ENCODE measurements at regions not wholly inside any gene's neighbourhood (a gene's known extent, or its start where the extent isn't known, plus 50 kb on each side); places are given as distances from the start of the nearest gene placed in this dataset.

DNA sequence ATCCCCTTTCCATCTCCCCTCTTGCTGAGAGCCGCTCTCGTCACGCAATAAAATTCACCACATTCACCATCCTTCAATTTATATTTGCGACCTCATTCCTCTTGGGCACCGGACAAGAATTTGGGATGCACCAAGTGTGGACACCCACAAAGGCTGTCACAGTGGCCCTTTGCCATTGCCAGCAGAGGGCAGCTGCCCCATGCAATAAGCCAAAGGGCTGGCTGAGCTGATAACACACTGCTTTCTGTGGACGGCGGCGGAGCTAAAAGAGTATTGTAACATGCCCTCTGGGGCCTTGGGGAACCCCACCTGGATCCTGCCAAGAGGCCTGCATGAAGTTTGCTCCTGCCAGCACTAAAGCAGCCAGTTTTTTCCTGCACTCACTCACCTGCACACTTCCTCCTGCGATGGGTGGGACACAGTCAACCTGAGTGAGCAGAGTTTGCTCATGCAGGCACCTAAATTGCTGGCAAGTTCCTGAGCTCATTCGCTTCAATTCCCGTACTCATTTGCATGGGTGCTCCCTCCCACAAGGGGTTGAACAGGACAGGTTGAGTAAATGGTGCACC lies 792.3 kb upstream of the ADAMTS5 start:
- H3K4me1 Mint-ChIP-seq, result no peaks in the 10 kb centered on the region
- no peaks in the 10 kb centered on the region for H3K36me3 Mint-ChIP-seq (ENCODE audit: low read depth)
- TF ChIP-seq, protein P1, sequence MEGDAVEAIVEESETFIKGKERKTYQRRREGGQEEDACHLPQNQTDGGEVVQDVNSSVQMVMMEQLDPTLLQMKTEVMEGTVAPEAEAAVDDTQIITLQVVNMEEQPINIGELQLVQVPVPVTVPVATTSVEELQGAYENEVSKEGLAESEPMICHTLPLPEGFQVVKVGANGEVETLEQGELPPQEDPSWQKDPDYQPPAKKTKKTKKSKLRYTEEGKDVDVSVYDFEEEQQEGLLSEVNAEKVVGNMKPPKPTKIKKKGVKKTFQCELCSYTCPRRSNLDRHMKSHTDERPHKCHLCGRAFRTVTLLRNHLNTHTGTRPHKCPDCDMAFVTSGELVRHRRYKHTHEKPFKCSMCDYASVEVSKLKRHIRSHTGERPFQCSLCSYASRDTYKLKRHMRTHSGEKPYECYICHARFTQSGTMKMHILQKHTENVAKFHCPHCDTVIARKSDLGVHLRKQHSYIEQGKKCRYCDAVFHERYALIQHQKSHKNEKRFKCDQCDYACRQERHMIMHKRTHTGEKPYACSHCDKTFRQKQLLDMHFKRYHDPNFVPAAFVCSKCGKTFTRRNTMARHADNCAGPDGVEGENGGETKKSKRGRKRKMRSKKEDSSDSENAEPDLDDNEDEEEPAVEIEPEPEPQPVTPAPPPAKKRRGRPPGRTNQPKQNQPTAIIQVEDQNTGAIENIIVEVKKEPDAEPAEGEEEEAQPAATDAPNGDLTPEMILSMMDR (IDR thresholded peaks at IDR 0.05), result no peak
- H3K4me3 Mint-ChIP-seq, result no peak overlapping the region
- no peaks in the 10 kb centered on the region for H3K27me3 Mint-ChIP-seq
- H3K9me3 Mint-ChIP-seq, result peaks cover 6% of the 10 kb centered on the region
- CTCF ChIA-PET, result interaction anchor here (0.6 kb wide), 1 partner anchor 757 kb away, joined by 4 read pairs; no protein-coding TSS in a partner anchor
- no peak for ATAC-seq (ENCODE audit: low read depth)
- no peak for DNase-seq
- intact Hi-C loops (cut with micrococcal nuclease), result no loop called here
- H3K27ac Mint-ChIP-seq, result no peak overlapping the region
- POLR2A ChIA-PET, result no interaction called here

DNA sequence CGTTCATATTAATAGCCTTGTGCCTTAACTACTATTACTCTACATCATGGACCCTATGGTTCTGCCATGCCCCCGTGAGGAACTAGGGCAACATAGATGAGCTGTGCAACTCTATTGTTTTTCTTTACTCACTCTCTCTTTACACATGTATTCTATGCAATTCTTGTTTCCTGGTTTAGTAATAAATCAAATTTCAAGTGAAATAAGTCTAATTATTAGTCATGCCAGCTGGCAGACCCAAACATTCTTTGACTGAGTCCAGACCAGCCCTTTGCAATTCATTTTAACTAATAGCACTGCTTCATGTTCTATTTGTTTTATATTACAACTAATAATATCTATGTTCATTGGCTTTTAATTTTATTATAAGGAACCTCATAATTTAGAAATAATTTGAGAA lies 789.3 kb upstream of the ADAMTS5 start:
- Mint-ChIP-seq H3K9me3 (peaks cover 3% of the 10 kb centered on the region), H3K4me3 (no peak overlapping the region), H3K4me1 (no peaks in the 10 kb centered on the region), H3K36me3 (ENCODE audit: low read depth) (no peaks in the 10 kb centered on the region), H3K27me3 (no peaks in the 10 kb centered on the region), H3K27ac (no peak overlapping the region)
- ChIA-PET CTCF (no interaction called here), POLR2A (no interaction called here)
- TF ChIP-seq, protein P1 (IDR thresholded peaks at IDR 0.05), result no peak
- no peak for DNase-seq
- ATAC-seq (ENCODE audit: low read depth), result no peak
- intact Hi-C loops (cut with micrococcal nuclease), result no loop called here

DNA sequence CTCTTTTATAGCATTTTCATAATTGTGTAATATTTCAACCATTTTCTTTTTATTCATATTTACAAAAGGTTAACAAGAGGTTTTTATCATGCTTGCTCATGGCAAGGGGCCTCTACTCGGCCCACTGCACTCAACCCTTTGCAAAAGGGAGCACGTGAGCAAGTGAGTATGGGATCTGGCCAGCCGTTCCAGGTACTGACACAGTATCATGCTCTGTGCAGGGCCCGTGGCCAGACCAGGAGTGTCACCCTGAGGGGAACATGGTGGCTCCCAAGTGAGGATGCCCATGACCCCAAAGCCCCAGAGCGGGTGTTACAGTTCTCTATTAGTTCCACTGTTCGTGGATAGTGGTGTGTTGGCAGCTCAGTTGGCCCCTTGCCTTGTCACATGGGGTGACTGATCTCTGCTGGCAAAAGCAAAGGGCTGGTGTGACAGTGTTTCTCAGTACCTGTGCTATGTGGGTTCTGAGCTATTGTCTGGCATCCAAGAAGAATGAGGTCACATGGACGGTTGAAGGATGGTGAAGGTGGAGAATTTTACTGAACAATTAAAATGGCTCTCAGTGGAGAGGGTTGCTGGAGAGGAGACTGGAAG lies 777.2 kb upstream of the ADAMTS5 start:
- DNase-seq (no peak), ATAC-seq (ENCODE audit: low read depth) (no peak)
- Mint-ChIP-seq H3K4me3 (no peak overlapping the region), H3K27ac (no peak overlapping the region), H3K36me3 (ENCODE audit: low read depth) (no peaks in the 10 kb centered on the region), H3K4me1 (no peaks in the 10 kb centered on the region), H3K27me3 (no peaks in the 10 kb centered on the region), H3K9me3 (peaks cover 16% of the 10 kb centered on the region)
- ChIA-PET POLR2A (no interaction called here), CTCF (no interaction called here)
- intact Hi-C loops (cut with micrococcal nuclease), result no loop called here
- TF ChIP-seq, protein P1 (IDR thresholded peaks at IDR 0.05), result no peak

DNA sequence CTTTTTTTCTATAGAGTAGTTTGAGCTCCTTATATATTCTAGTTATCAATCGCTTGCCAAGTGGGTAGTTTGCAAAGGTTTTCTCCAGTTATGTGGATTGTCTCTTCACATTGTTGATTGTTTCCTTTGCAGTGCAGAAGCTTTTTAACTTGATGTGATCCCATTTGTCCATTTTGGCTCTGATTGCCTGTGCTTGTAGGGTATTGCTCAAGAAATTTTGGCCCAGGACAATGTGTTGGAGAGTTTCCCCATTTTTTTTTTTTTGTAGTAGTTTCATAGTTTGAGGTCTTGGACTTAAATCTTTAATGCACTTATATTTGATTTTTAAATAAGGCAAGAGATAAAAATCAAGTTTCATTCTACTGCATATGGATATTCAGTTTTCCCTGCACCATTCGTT lies 774.8 kb upstream of the ADAMTS5 start:
- ChIA-PET POLR2A (no interaction called here), CTCF (no interaction called here)
- Mint-ChIP-seq H3K4me3 (no peak overlapping the region), H3K27me3 (no peaks in the 10 kb centered on the region), H3K9me3 (peaks cover 19% of the 10 kb centered on the region), H3K4me1 (no peaks in the 10 kb centered on the region), H3K36me3 (ENCODE audit: low read depth) (no peaks in the 10 kb centered on the region), H3K27ac (no peak overlapping the region)
- ATAC-seq (ENCODE audit: low read depth) (no peak), DNase-seq (no peak)
- TF ChIP-seq, protein P1 (IDR thresholded peaks at IDR 0.05), result no peak
- intact Hi-C loops (cut with micrococcal nuclease), result no loop called here

DNA sequence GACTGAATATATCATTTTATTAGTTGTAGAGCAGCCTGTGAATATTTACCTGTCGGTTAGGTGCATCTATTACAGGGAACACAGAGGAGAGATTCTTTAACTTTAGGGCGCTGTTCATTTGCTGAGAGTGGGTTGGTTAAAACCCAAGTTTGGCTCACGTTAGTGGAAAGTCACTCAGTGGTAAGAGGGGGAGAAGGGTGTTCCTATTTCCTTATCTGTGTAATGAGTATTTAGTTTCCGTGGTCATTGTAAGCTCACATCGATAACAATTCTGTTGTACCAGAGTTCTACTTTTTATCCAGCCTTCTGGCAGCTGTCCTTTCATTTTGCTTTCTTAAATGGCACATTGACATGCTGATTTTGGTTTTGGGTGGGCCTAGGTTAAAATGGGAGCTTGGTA lies 773.2 kb upstream of the ADAMTS5 start:
- ATAC-seq (ENCODE audit: low read depth) (no peak), DNase-seq (no peak)
- Mint-ChIP-seq H3K27me3 (no peaks in the 10 kb centered on the region), H3K27ac (no peak overlapping the region), H3K4me1 (no peaks in the 10 kb centered on the region), H3K36me3 (ENCODE audit: low read depth) (no peaks in the 10 kb centered on the region), H3K9me3 (peaks cover 21% of the 10 kb centered on the region), H3K4me3 (no peak overlapping the region)
- POLR2A ChIA-PET, result no interaction called here
- intact Hi-C loops (cut with micrococcal nuclease), result no loop called here
- CTCF ChIA-PET, result no interaction called here
- TF ChIP-seq, protein P1 (IDR thresholded peaks at IDR 0.05), result no peak

Data from activated B cell treated with CpG ODN at 0.5 μM for 24 hours (primary cell).